ENCODE measurements at regions not wholly inside any gene's neighbourhood (a gene's known extent, or its start where the extent isn't known, plus 50 kb on each side); places are given as distances from the start of the nearest gene placed in this dataset.

DNA sequence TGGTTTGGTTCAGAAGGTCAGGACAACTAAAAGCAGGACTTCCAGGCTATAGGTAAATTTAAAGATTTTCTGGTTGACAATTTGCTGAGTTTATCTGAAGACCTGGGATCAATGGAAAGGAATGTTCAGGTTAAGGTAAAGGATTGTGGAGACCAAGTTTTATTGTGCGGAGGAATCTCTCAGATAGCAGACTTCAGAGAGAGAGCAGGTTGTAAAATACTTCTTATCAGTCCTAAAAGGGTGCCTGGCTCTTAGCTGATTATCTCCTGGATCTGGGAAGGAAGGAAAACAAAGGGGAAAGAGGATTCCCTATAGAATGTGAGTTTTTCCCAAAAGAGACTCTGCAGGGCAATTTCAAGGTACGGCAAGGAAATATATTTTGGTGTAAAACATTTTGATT is 851.5 kb downstream of the DACH1 start:
- TF ChIP-seq EP300 (IDR thresholded peaks at IDR 0.05), result no peak
- TF ChIP-seq, protein P1, sequence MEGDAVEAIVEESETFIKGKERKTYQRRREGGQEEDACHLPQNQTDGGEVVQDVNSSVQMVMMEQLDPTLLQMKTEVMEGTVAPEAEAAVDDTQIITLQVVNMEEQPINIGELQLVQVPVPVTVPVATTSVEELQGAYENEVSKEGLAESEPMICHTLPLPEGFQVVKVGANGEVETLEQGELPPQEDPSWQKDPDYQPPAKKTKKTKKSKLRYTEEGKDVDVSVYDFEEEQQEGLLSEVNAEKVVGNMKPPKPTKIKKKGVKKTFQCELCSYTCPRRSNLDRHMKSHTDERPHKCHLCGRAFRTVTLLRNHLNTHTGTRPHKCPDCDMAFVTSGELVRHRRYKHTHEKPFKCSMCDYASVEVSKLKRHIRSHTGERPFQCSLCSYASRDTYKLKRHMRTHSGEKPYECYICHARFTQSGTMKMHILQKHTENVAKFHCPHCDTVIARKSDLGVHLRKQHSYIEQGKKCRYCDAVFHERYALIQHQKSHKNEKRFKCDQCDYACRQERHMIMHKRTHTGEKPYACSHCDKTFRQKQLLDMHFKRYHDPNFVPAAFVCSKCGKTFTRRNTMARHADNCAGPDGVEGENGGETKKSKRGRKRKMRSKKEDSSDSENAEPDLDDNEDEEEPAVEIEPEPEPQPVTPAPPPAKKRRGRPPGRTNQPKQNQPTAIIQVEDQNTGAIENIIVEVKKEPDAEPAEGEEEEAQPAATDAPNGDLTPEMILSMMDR (IDR thresholded peaks at IDR 0.05), result no peak

Measured in sigmoid colon (tissue), 4 donors.